Esophagus muscularis mucosa (tissue), 3 donors: ENCODE measurements at regions not wholly inside any gene's neighbourhood (a gene's known extent, or its start where the extent isn't known, plus 50 kb on each side); places are given as distances from the start of the nearest gene placed in this dataset.

ENCODE experiments used
- CTCF ChIP-seq, 3 experiments: fragments of 200-600 bp in 2 of 3; fragments of 450-650 bp in 1 of 3; sonication (generic) in 2 of 3; IDR thresholded peaks; one replicate each; pipeline ENCODE4 v1.5.1; 2017 to 2019; ENCODE audit warnings: antibody characterized with exemption in 3 of 3, mild to moderate bottlenecking in 2 of 3, moderate library complexity in 1 of 3
- POLR2AphosphoS5 ChIP-seq, 2 donors: sonication (generic); formaldehyde crosslinking; IDR thresholded peaks; one replicate each; pipeline ENCODE4 v1.6.1; 2017; ENCODE audit warnings: antibody characterized with exemption in 2 of 2

GRCh38 chr11:45022294-45023064, 71.8 kb upstream of the TP53I11 start:
- no peak for TF ChIP-seq CTCF (IDR thresholded peaks at IDR 0.05)
- no peak for TF ChIP-seq POLR2AphosphoS5 (IDR thresholded peaks at IDR 0.05)
